Activated CD4-positive, alpha-beta T cell treated with anti-CD3 and anti-CD28 coated beads, Interleukin-2, amount 50 U/mL, for 1 hour (primary cell): ENCODE measurements at regions not wholly inside any gene's neighbourhood (a gene's known extent, or its start where the extent isn't known, plus 50 kb on each side); places are given as distances from the start of the nearest gene placed in this dataset.

Experiments
- DNase-seq: peaks from one replicate; pipeline ENCODE4 v3.0.0-alpha.2; 2020

DNA sequence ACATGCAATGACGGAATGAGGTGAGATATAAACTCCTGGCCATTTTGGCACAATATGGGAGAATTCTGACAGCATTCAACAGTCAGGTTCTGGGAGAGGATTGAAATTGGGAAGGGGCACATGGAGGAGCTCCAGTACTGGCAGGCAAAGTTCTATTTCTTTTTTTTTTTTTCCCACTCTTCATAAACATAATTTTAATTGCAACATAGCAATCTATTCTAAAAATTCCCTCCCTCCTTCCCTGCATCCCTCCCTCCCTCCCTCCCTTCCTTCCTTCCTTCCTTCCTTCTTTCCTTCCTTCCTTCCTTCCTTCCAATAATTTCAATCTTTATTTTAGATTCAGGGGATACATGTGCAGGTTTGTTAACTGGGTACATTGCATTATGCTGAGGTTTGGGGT is 93.2 kb downstream of the PTCSC3 start:
- no peak for DNase-seq

DNA sequence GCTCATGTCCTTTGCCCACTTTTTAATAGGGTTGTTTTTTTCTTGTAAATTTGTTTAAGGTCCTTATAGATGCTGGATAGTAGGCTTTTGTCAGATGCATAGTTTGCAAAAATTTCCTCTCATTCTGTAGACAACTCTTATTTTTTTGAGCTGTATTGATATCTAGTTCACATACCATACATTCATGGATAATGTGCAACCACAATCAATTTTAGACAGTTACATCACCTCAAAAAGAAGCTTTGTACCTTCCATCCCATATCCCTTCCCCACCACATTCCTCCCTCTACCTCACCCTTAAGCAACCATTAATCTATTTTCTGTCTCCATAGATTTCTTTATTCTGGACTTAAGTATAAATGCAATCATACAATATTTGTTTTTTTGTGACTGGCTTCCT is 98.4 kb downstream of the PTCSC3 start:
- no peak for DNase-seq

DNA sequence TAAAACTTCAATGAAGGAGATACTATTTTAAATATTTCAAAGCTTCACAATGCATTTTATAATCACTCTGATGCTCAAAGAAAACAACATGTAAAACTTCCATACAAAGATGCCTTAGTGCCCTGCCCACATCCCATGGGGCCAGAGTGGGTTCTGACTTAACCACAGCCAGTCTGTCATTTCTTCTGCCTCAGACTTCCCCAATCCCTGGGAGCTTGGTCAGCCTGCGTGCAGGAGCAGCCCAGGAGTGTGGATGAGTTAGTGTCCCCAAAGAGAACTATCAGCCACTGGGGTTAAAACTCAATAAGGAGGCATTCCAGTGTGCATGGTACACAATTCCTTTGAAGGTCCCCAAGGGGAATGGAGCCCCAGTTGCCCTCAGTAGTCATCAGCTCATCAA is 100.3 kb downstream of the PTCSC3 start:
- DNase-seq: no peak

DNA sequence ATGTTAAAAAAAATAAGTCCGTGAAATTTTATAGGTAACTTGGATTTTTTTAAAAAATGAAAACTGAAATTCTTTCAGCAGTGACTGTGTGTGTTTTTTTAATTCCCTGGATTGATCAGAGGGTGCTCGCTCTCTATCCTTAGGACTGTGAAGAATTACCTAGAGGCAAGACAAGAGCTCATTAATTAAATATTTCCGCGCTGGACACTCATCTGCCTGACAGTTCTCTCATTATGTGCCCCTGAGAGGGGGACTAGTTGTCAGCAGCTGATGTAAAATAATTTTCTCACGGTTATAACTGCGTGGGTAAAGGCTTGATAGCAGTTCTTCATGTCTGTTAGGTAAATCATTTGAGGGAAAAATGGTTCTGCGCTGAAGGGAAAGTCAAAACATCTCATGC is 101.3 kb downstream of the PTCSC3 start:
- DNase-seq: no peak

DNA sequence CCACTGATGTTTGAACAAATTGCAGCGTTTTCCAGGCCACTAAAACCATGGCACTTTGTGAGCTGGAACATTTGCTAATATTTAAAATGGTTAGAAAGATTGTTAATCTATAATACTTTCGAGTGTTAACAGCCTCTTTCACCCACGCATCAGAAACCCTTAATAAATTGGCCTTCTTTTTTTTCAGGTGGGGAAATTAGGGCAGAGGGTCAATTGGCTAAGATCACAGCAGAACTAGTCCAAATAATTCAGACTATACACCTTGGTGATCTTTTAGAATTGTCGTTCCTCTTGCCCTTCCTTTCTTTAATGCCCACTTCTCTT is 105.8 kb downstream of the PTCSC3 start:
- DNase-seq: no peak

DNA sequence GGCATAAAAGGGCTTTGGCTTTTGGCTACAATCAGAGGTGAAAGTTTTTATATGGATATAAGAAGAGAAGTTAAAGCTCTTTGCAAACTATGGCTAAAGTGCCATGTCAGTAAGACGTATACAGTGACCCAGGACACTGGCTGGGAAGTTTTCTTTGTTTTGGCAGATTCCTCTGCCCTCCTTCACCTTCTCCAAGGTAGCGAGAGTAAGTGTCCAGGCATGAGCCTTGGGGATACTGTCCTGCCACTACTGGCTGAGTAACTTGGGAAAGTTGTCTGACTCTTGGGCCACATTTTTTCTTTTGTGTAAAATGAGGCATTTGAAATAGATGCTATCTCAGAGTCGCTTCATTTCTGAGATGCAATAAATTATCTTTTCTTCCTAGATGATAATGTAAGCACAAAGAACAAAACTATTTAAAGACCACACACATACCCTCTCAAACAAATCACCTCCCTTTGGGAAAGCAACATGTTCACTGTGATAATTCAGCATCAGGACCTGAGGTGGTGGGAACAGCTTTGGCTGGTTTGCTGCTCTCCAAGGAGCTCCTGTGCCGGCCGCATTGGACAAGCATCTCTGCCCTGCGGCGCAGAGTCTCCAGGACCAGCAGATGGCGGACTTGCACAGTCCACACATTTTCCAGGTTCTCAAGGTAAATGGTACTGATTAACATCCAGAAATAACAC is 106.3 kb downstream of the PTCSC3 start:
- DNase-seq: peak; percentile 1

DNA sequence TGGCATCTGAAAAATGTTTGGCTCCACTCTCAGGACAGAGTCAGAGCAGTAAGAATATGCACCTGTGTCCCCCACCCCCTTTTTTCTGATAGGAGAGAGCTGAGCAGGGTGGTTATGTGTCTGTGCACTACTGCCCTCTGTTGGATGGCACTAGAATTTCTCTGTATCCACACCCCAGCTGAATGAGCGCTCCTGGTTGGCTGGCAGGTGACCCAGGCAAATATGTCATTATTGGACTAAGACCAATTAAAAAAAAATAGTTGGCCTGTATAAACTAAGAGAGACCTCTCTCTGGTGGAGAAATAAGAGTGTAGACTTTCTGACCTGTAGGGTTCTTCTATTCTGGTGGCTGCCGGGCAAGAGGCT is 107.0 kb downstream of the PTCSC3 start:
- DNase-seq: no peak

DNA sequence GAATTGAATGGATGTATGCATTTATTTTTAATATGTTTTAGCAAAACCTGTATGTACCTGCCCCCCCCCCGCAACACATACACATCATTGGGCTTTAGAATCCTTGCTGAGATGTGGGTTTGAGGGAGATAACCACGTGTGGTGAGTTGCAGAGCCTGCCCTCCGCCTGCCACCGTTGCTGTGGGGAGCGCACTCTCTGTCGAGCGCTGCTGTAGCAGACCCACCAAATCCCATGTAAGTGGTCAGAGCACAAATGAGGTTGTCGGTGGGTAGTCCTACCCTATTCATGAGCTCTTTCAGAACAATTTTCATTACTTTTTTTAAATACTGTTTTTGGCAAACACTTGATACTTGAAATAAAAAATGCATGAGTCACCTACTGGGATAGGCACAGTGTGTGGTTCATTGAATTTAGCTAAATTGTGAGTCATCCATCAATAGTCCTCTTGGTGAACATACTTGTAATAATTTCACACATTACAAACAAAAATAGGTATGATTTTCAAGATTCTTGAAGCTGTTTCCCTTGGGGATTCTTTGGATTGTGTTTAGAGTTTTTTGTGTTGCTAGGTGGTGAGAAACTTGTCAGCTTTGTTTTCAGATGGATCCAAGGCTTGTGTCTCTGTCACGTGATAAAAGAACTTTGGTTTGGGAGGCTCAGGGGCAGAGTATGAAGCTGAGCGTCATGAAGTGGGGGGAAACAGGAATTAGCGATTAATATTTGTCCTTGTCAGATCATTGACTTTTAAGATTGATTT is 107.6 kb downstream of the PTCSC3 start:
- DNase-seq: no peak

DNA sequence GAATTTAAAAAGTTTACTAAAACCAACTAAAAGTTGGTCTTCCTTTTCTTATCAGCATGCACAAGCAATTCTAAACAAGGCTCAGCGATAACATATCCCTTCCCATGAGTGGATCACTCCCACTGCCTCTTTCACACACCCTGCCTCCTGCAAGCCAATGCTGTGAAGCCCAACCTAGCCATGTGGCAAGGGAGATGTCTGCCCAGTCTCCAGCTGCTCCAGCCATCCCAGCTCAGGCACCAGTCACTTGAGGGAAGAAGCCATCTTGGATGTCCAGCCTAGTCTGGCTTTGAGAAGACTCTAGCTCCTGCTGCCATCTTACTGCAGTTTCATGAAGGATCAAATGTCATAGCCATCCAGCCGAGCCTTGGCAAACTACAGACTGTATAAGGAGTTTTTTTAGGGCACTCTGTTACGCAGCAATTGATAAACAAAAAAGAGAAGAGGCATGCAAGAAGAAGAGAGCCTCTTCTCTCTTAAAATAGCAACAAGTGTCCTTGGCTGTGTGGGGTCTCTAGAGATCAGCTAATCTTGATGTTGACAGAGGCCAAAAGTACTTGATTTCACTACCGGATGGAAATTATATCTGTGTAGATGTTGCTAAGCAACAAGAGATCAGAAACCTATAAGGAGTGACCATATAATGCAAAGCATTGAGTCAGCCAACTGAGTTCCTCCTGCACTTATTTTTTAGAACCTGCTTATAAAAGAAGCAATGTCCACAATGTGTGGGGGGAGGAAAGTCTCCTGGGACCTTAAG is 108.9 kb downstream of the PTCSC3 start:
- DNase-seq: no peak

DNA sequence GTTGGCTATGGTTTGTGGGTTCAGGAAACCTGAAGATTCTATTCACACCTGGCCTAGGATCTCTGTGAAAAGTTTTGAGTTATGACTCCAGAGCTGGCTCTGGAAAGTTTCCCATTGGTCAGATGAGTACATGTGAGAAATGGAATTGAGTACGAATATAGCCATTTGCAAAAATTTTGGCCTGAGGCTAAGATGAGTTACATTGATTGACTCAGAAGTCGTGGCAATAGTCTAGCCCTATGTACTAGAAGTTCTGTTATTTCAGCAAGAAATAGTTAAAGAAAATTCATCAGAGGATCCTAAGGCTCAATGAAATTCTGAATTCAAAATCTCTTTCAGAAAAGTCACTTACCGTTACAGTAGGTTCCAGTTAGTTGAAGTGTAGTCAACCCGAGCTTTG is 109.9 kb downstream of the PTCSC3 start:
- DNase-seq: no peak

DNA sequence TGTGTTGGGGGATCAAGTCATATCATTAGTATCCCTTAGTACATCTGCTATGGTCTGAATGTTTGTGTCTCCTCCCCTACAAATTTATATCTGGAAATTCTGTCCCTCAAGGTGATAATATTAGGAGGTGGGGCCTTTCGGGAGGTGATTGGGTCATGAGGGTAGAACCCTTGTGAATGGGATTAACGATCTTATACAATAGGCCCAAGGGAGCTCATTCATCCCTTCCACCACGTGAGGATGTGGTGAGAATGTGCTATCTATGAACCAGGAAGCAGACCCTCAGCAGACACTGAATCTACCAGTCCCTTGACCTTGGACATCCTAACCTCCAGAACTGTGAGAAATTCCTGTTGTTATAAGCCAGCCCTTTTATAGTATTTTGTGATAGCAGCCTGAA is 110.7 kb downstream of the PTCSC3 start:
- no peak for DNase-seq

DNA sequence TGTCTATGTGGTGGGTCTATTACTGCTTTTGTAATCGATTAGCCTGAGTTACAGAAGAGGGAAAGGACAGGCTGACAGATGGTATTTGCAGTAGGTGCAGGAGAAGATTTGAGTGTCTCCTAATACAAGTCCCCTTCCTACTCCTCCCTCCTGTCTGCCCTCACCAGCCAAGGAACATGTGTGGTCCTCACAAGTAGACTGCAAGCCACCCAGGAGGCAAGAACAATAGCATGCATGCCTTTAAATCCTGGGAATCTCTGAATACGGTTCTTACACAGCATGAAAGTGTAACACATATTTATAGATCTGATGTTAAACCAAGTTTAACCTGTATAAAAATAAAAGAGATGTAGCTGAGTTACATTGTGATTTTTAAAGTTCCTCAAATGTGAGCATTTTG is 117.0 kb downstream of the PTCSC3 start:
- DNase-seq: no peak

DNA sequence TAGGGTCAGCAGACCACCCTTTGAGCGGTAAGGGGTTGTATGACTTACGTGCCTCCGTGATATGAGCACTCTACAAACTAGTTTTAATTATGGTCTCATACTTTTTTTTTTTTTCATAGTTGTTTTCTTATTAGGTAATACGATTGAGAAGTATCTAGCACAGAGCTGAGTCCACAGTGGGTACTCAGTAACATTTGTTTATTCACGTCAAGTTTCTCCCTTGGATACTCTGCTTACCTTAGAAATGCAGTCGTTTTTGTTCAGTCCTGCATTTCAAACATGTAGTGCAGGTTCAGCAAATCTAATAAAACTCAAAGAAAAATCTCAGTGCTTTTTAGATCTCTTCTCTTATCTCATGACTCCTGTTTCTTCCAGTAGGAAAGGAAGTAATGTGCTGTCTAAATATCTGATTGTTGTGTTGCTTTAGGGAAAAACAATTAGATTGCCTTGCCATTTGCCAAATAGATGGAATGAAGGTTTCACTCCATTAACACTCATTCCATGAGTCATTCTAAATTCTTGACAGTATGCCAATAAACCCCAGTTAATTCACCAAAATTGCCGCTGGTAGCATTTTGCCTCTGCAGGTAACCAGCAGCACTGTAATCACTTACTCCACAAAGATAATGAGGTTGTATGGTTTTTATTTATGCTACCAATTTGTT is 118.9 kb downstream of the PTCSC3 start:
- DNase-seq: no peak

DNA sequence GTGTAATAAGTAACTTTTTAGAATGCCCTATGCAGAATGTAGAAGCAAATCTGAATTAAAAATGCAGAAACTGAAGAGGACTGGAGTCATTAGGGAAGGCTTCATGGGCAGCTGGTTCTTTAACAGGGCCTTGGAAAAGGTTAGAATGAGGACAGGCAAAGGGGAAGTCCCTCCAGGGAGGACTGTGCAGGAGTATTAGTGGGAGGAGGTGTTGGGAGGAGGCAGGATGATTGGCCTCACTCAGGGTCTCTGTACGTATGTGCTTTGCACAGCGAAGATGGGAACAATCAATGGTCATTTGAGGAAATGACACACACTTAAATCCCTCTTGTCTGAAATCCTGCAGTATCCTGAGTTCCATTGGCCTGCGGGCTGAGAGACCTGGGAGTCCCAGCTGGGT is 119.7 kb downstream of the PTCSC3 start:
- DNase-seq: no peak

DNA sequence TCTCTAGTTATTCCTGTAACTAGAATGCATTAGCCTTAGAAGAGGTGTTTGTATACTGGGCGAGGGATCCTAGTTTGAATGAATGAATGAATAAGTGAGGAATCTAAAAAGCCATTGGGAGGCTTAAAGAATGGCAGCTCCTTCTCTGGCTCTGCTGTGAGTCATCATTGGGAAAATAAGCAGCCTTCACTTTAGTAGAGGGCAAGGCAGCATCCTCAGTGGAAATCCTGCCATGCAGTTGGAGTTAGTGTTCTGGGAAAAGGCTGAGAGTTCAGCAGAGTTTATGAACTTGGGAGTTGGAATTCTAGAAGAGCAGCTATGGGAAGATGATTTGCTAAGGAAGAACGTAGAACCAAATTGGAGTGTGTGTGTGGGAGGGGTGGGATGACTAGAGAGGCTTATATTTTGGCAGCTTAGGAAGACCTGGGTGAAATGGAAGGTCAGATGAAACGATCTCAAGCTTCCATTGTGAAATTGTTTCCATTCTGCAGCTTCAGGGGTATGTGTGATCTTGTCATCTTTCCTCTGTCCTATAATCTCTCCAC is 120.8 kb downstream of the PTCSC3 start:
- DNase-seq: no peak

DNA sequence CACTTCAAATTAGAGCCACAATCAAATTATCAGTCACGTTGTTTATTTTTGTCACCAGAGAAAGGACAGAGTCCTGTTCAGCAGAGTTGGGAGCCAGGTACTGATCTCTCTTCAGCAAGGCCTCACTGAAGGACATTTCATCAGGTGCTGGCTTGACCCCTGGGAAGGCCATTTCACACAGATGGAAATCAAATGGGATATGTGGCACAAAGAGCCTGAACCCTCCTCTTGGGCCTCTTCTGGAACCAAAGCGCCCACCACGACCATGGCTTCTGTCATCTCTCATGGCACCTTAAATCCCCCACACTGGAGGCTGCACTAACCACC is 121.5 kb downstream of the PTCSC3 start:
- no peak for DNase-seq

DNA sequence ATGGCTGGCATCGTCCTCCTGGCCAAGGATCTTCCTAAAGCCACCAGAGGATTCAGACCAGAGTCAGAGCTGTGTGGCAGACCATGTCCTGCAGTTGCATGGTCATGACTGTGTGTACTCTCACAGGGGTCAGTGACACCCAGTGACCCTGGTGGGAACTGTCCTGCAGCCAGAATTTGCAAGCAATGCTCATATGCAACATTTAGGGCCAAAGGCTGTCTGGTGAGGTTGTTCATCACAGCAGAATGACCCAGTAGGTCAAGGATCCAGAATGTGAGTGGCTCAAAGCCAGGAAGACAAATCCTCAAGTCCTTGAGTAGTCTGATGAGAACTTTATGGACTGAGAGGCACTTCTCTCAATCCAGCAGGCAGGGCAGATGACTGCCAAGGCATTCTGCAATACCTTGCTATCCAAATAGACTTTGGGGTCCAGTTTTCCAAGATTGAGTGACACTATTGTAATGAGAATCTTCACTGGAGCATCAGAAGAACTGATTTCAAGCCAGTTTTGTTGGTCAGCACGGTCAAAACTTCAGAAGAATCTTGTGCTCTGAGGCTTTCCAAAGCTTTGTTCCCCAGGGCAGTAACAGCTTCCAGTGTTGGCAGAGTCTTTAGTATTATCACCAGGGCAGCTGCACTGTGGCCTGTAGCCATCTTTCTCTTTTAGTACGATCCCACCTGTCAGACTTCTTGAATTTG is 122.0 kb downstream of the PTCSC3 start:
- DNase-seq: no peak

DNA sequence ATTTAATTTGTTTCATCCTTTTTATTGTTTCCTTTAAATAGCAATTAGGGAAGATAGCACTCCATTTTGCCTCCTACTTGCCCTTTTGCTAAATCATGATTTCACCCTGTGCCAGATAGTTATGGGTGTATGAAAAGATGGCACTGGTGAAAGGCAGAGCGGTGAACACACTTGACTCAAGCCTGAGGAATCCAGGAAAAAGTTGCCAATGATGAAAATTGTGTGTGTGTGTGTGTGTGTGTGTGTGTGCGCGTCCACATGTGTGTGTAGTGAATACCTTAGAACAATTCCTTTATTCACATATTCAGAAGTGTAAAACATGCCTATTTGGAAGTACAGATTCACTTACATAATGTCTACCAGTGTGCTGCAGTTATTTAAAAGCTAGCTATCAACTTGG is 123.8 kb downstream of the PTCSC3 start:
- DNase-seq: no peak

DNA sequence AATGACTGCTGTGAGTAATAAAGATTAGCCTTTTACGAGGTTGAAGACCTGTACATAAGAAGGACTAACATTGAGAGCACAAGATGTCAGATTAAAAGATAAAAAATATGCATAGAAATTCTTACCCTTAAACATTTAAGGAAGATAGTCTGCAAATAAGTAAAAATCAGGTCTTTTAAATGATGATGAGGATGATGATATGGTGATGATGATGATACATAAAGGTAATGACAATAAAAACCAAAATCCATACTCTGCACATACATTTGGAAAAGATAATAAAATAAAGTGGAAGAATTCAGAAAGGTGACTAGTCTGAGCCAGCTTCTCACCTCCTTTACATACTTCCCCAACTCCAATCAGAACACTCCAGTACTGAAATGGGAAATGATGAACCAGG is 124.5 kb downstream of the PTCSC3 start:
- no peak for DNase-seq

DNA sequence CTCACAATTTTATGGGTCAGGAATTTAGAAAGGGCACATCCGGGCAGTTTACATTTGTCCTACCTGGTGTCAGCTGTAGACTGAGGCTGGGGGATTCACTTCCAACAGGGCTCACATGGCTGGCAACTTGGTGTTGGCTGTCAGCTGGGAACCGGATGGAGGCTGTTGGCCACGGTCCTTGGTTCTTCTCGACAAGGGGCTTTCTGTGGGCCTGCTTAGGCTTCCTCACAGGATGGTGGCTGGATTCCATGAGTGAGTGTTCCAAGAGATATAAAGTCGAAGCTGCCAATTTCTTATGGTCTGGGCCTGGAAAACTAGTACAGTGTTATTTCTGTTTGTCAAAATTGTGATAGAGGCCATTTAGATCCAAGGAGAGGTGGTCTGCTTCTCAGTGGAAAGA is 127.9 kb downstream of the PTCSC3 start:
- no peak for DNase-seq

DNA sequence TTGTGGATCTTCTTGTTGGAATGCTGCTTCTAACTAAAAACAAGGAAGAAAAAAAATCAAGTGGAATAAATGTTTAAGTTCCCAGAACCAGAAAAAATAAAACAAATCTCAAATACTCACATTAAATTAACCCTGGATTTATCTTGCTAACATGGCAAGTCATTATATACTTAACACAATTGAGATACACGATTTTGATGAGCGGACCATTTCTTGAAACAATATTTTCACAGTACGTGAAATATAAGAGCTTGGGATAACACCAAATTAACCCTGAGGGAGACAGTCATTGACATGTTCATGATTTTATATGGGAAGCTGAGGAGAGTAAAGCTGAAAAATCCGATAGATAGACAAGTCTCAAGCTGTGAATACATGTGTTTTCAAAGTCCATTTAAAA is 128.6 kb downstream of the PTCSC3 start:
- DNase-seq: no peak

DNA sequence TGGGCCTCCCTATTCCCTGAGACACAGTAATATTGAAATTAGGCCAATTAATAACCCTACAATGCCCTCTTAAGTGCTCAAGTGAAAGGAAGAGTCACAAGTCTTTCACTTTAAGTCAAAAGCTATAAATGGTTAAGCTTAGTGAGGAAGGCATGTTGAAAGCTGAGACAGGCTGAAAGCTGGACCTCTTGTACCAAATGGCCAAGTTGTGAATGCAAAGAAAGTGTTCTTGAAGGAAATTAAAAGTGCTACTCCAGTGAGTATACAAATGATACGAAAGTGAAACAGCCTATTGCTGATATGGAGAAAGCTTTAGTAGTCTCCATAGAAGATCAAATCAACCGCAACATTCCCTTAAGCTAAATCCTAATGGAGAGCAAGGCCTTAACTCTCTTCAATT is 140.8 kb downstream of the PTCSC3 start:
- no peak for DNase-seq

DNA sequence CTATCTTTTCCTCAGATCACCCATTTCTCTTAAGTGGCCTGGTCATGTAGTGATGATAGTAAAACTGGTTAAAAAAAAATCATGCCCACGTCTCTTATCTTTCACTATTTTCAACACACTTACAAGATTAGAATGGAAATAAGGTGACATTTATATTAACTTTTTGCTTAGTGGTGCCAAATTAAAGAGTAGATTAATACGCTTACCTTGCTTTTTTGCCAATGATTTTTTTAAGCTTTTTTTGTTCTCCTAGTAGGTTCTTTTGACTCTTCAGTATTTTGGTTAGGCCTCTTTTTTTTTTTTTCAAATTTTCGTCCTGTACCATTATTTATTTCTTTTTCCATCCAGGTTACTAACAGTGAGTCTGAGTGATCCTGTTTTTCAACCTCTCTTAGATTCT is 147.9 kb downstream of the PTCSC3 start:
- no peak for DNase-seq
